GM12878 (cell line): ENCODE measurements at regions not wholly inside any gene's neighbourhood (a gene's known extent, or its start where the extent isn't known, plus 50 kb on each side); places are given as distances from the start of the nearest gene placed in this dataset.

Experiments
- ATAC-seq: fragments of 200-7000 bp; cut with Tn5 transposase; 3 replicates; pipeline ENCODE4 v1.9.1; 2020; ENCODE audit warnings: mild to moderate bottlenecking, moderate library complexity
- BruUV-seq: library from RNA; stranded (reverse); fragments of 400-500 nt; replicated peaks from 2 replicates; lab custom pipeline; 2021; lab: Mats Ljungman, UMichigan
- CTCF ChIA-PET: fragments of 300-600 bp; sonication (Branson Sonifier 250); formaldehyde crosslinking; extraction: SDS; loops from one replicate; lab custom pipeline; 2021; ENCODE audit warnings: inconsistent platforms; lab: Yijun Ruan, JAX
- POLR2A ChIA-PET: fragments of 350-600 bp; formaldehyde crosslinking; extraction: SDS; loops from one replicate; lab custom pipeline; 2021; ENCODE audit warnings: inconsistent platforms; lab: Charles Lee
- RAD21 ChIA-PET: fragments of 300-600 bp; sonication (Branson Sonifier 250); formaldehyde crosslinking; loops from one replicate; lab custom pipeline; 2023; ENCODE audit warnings: antibody characterized with exemption; ENCODE audit not compliant: unreplicated experiment; lab: Charles Lee
- SMC1A ChIA-PET: fragments of 300-600 bp; sonication (Branson Sonifier 250); formaldehyde crosslinking; loops from one replicate; lab custom pipeline; 2023; ENCODE audit not compliant: unreplicated experiment, uncharacterized antibody; lab: Charles Lee
- DNase-seq: peaks from one replicate; pipeline ENCODE4 v3.0.0-alpha.2; 2011; ENCODE audit warnings: low read depth, low spot score
- FAIRE-seq: peaks from 3 replicates; lab custom pipeline; 2011; peaks lifted over from hg19 to GRCh38; lab: Jason Lieb, UNC
- H2AFZ ChIP-seq: 2 replicates; pipeline ENCODE4 v1.6.0; 2011; ENCODE audit warnings: low read depth, low read length, control low read depth; ENCODE audit not compliant: control insufficient read depth
- H3K27ac ChIP-seq: 2 replicates; pipeline ENCODE4 v1.5.1; 2011; ENCODE audit warnings: control low read depth; ENCODE audit not compliant: control insufficient read depth, insufficient read depth
- H3K27me3 ChIP-seq, 2 experiments: replicated peaks in 1 of 2; 2 replicates each; pipeline versions ENCODE4 v1.6.0 to v1.6.1; 2011; ENCODE audit warnings: low read length in 1 of 2; ENCODE audit not compliant: control insufficient read depth in 2 of 2, insufficient read depth in 2 of 2
- H3K36me3 ChIP-seq, 2 experiments: 2 replicates each; pipeline ENCODE4 v1.5.1; 2011; ENCODE audit warnings: low read length in 1 of 2; ENCODE audit not compliant: control insufficient read depth in 2 of 2, insufficient read depth in 2 of 2
- H3K4me1 ChIP-seq: 2 replicates; pipeline ENCODE4 v1.6.1; 2011; ENCODE audit warnings: mild to moderate bottlenecking, low read length, moderate library complexity, mixed read lengths; ENCODE audit not compliant: control insufficient read depth, insufficient read depth
- H3K4me2 ChIP-seq: 2 replicates; pipeline ENCODE4 v1.6.0; 2011; ENCODE audit warnings: control low read depth; ENCODE audit not compliant: control insufficient read depth, insufficient read depth
- H3K4me3 ChIP-seq: fragments of 200-600 bp; sonication (generic); 2 replicates; pipeline ENCODE4 v1.5.1; 2016
- H3K79me2 ChIP-seq: 2 replicates; pipeline ENCODE4 v1.6.0; 2011; ENCODE audit warnings: low read length; ENCODE audit not compliant: control insufficient read depth, insufficient read depth
- H3K9ac ChIP-seq: 2 replicates; pipeline ENCODE4 v1.8.0; 2011; ENCODE audit warnings: low read length, control low read depth, mixed read lengths; ENCODE audit not compliant: control insufficient read depth, insufficient read depth
- H3K9me3 ChIP-seq: replicated peaks from 3 replicates; pipeline ENCODE4 v1.5.1; 2011; ENCODE audit warnings: mild to moderate bottlenecking, low read length; ENCODE audit not compliant: control insufficient read depth, insufficient read depth
- H4K20me1 ChIP-seq: 2 replicates; pipeline ENCODE4 v1.6.0; 2011; ENCODE audit not compliant: control insufficient read depth, insufficient read depth
- ATF7 ChIP-seq: fragments of 450-650 bp; IDR thresholded peaks from 2 replicates; pipeline ENCODE4 v1.6.1; 2016; ENCODE audit warnings: low read depth, mild to moderate bottlenecking
- CTCF ChIP-seq, 3 experiments: IDR thresholded peaks in 2 of 3; conservative IDR thresholded peaks in 1 of 3; 2 replicates each; pipeline ENCODE4 v1.5.1; 2011; ENCODE audit warnings: low read depth in 3 of 3, low read length in 3 of 3, mild to moderate bottlenecking in 3 of 3, control low read depth in 2 of 3, moderate library complexity in 2 of 3, inconsistent platforms in 1 of 3, mixed read lengths in 1 of 3; ENCODE audit not compliant: control insufficient read depth in 2 of 3, insufficient read depth in 1 of 3; ENCODE audit errors: extremely low read depth in 1 of 3
- DPF2 ChIP-seq: fragments of 450-650 bp; IDR thresholded peaks from 2 replicates; pipeline ENCODE4 v1.6.1; 2017; ENCODE audit warnings: mild to moderate bottlenecking
- E2F8 ChIP-seq: fragments of 450-650 bp; IDR thresholded peaks from 2 replicates; pipeline ENCODE4 v1.6.1; 2018; ENCODE audit warnings: mild to moderate bottlenecking, low read depth, moderate library complexity; ENCODE audit not compliant: partially characterized antibody
- FOS ChIP-seq: IDR thresholded peaks from 3 replicates; pipeline ENCODE4 v1.6.1; 2011; ENCODE audit warnings: borderline replicate concordance; ENCODE audit not compliant: insufficient read length; ENCODE audit errors: extremely low read depth
- FOXM1 ChIP-seq: IDR thresholded peaks from 2 replicates; pipeline ENCODE4 v1.6.1; 2012; ENCODE audit warnings: low read depth, mild to moderate bottlenecking, inconsistent platforms, low read length, moderate library complexity
- IRF3 ChIP-seq: fragments of 450-650 bp; IDR thresholded peaks from 2 replicates; pipeline ENCODE4 v1.6.1; 2014; ENCODE audit warnings: mild to moderate bottlenecking
- MEF2B ChIP-seq: fragments of 450-650 bp; IDR thresholded peaks from 2 replicates; pipeline ENCODE4 v1.6.1; 2018; ENCODE audit warnings: mild to moderate bottlenecking, moderate library complexity; ENCODE audit not compliant: partially characterized antibody, poor library complexity, severe bottlenecking
- NR2C1 ChIP-seq: fragments of 450-650 bp; IDR thresholded peaks from 2 replicates; pipeline ENCODE4 v1.6.1; 2017; ENCODE audit warnings: antibody characterized with exemption, mild to moderate bottlenecking, moderate library complexity
- PAX5 ChIP-seq: IDR thresholded peaks from 2 replicates; pipeline ENCODE4 v1.6.1; 2011; ENCODE audit warnings: low read depth, low read length, borderline replicate concordance
- TAF1 ChIP-seq: IDR thresholded peaks from 2 replicates; pipeline ENCODE4 v1.6.1; 2011; ENCODE audit warnings: mild to moderate bottlenecking, low read depth, low read length, borderline replicate concordance
- TCF12 ChIP-seq: IDR thresholded peaks from 2 replicates; pipeline ENCODE4 v1.6.1; 2011; ENCODE audit warnings: low read depth, mild to moderate bottlenecking, low read length
- ZNF384 ChIP-seq: IDR thresholded peaks from 2 replicates; pipeline ENCODE4 v1.6.1; 2012; ENCODE audit warnings: low read depth, mild to moderate bottlenecking, low read length, improper control_type of control experiment, borderline replicate concordance
- WGBS: methylation state at CpG from one replicate; pipeline ENCODE4 v1.1.6; 2016; ENCODE audit warnings: low lambda C conversion rate; ENCODE audit not compliant: insufficient replicate concordance, insufficient coverage; ENCODE audit errors: missing lambda C conversion rate; 5-methylcytosine and 5-hydroxymethylcytosine counted together
- in situ Hi-C: fragments of 300-500 bp; cut with MboI; formaldehyde crosslinking; loops from 9 replicates; pipeline ENCODE4 v1.14.3; 2018; ENCODE audit warnings: mixed read lengths
- intact Hi-C: fragments of 100-400 bp; cut with micrococcal nuclease; formaldehyde crosslinking; loops from one replicate; pipeline ENCODE4 v1.14.2; 2022; ENCODE audit not compliant: unreplicated experiment

GRCh38 chrX:39586359-39586758 lies 511.4 kb downstream of the BCOR start:
- POLR2A ChIA-PET: no interaction called here
- Histone ChIP-seq H3K27me3 (no peaks in the 10 kb centered on the region; a peak in 2 of 4 replicates), H3K9me3 (no peaks in the 10 kb centered on the region; the same call in 2 of the 3 replicates), H3K36me3 (no peaks in the 10 kb centered on the region), H4K20me1 (no peaks in the 10 kb centered on the region), H3K27ac (no peak overlapping the region), H3K79me2 (no peaks in the 10 kb centered on the region), H2AFZ (no peak overlapping the region), H3K4me1 (no peaks in the 10 kb centered on the region), H3K9ac (no peak overlapping the region), H3K4me3 (no peak overlapping the region), H3K4me2 (no peak overlapping the region)
- RAD21 ChIA-PET: no interaction called here
- ATAC-seq (no peak), DNase-seq (no peak), FAIRE-seq (no peak)
- SMC1A ChIA-PET: no interaction called here
- CTCF ChIA-PET: no interaction called here
- 5% methylated on average over 4 of the region's 4 CpGs for WGBS
- in situ Hi-C loops (no loop called here), intact Hi-C loops (no loop called here)
- no TSS peak for BruUV-seq
- TF ChIP-seq TCF12: no peak
- no peak for TF ChIP-seq FOS
- TF ChIP-seq DPF2: no peak

GRCh38 chrX:39591099-39591498 lies 506.7 kb downstream of the BCOR start:
- Histone ChIP-seq H3K4me1 (no peaks in the 10 kb centered on the region), H2AFZ (no peak overlapping the region), H3K27ac (no peak overlapping the region), H3K36me3 (no peaks in the 10 kb centered on the region), H3K9me3 (no peaks in the 10 kb centered on the region), H3K27me3 (no peaks in the 10 kb centered on the region; a peak in 3 of 4 replicates), H4K20me1 (no peaks in the 10 kb centered on the region), H3K79me2 (no peaks in the 10 kb centered on the region), H3K9ac (no peak overlapping the region), H3K4me3 (no peak overlapping the region), H3K4me2 (no peak overlapping the region)
- in situ Hi-C loops (no loop called here), intact Hi-C loops (no loop called here)
- DNase-seq (no peak), FAIRE-seq (no peak), ATAC-seq (no peak)
- BruUV-seq: no TSS peak
- ChIA-PET CTCF (no interaction called here), POLR2A (no interaction called here), SMC1A (no interaction called here), RAD21 (no interaction called here)
- WGBS: 33% methylated on average over 3 of the region's 3 CpGs
- TF ChIP-seq ZNF384 (no peak), PAX5 (no peak), ATF7 (no peak), TAF1 (no peak), E2F8 (no peak), CTCF (IDR thresholded peaks at IDR 0.05 in 2 of 3, conservative IDR thresholded peaks at IDR 0.05 in 1 of 3; ENCODE audit: control insufficient read depth in 2 of 3, extremely low read depth in 1 of 3, insufficient read depth in 1 of 3, low read depth in 3 of 3, low read length in 3 of 3) (no peak), IRF3 (no peak), FOXM1 (no peak), MEF2B (no peak), NR2C1 (no peak)
